ENCODE measurements at regions not wholly inside any gene's neighbourhood (a gene's known extent, or its start where the extent isn't known, plus 50 kb on each side); places are given as distances from the start of the nearest gene placed in this dataset.

DNA sequence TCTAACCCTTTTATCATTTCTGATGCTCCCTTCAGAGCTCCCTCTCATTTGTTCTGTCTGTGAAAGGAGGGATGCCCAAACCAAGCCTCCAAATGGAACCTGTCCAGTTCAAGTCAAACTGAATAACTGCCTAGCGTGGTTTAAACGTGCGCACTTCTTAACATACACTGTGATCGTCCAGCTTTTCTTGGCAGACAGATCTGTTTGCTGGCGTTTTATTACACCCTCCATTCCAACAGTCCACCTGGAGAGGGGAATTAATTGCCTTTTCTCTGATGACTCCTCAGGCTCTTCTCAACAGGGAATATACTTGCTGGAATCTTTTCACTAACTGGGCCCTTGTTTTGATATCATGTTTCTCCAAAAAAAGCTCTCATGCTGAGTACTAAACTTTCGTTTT, 379.2 kb upstream of the POU3F3 start:
- H3F3A ChIP-seq (ENCODE audit: insufficient read depth, low read length, poor library complexity, severe bottlenecking): no peaks in the 10 kb centered on the region
- H4K20me1 ChIP-seq (ENCODE audit: insufficient read depth): no peaks in the 10 kb centered on the region
- no peaks in the 10 kb centered on the region for H3K9me2 ChIP-seq (ENCODE audit: insufficient read depth, low read length)
- no peaks in the 10 kb centered on the region for H3K79me2 ChIP-seq (replicated peaks; ENCODE audit: insufficient read depth, low read length)
- H3K4me2 ChIP-seq (ENCODE audit: low read length): no peak overlapping the region
- no peaks in the 10 kb centered on the region for H3K9me3 ChIP-seq (ENCODE audit: low read length)
- no peak overlapping the region for H2AFZ ChIP-seq (ENCODE audit: low read depth, low read length)
- H3K4me3 ChIP-seq (ENCODE audit: low read length): no peak overlapping the region
- no peak overlapping the region for H3K27ac ChIP-seq (ENCODE audit: low read length)
- H3K36me3 ChIP-seq (ENCODE audit: insufficient read depth, low read length): no peaks in the 10 kb centered on the region
- H3K27me3 ChIP-seq (ENCODE audit: insufficient read depth, low read depth, low read length): no peaks in the 10 kb centered on the region
- TF ChIP-seq, protein P1, sequence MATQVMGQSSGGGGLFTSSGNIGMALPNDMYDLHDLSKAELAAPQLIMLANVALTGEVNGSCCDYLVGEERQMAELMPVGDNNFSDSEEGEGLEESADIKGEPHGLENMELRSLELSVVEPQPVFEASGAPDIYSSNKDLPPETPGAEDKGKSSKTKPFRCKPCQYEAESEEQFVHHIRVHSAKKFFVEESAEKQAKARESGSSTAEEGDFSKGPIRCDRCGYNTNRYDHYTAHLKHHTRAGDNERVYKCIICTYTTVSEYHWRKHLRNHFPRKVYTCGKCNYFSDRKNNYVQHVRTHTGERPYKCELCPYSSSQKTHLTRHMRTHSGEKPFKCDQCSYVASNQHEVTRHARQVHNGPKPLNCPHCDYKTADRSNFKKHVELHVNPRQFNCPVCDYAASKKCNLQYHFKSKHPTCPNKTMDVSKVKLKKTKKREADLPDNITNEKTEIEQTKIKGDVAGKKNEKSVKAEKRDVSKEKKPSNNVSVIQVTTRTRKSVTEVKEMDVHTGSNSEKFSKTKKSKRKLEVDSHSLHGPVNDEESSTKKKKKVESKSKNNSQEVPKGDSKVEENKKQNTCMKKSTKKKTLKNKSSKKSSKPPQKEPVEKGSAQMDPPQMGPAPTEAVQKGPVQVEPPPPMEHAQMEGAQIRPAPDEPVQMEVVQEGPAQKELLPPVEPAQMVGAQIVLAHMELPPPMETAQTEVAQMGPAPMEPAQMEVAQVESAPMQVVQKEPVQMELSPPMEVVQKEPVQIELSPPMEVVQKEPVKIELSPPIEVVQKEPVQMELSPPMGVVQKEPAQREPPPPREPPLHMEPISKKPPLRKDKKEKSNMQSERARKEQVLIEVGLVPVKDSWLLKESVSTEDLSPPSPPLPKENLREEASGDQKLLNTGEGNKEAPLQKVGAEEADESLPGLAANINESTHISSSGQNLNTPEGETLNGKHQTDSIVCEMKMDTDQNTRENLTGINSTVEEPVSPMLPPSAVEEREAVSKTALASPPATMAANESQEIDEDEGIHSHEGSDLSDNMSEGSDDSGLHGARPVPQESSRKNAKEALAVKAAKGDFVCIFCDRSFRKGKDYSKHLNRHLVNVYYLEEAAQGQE (IDR thresholded peaks at IDR 0.05; ENCODE audit: borderline replicate concordance): no peak
- TF ChIP-seq CTCF (IDR thresholded peaks at IDR 0.05; ENCODE audit: poor library complexity, severe bottlenecking): no peak
- no peak for TF ChIP-seq EP300 (conservative IDR thresholded peaks at IDR 0.05; ENCODE audit: poor library complexity, severe bottlenecking)
- no peak for TF ChIP-seq RAD21 (conservative IDR thresholded peaks at IDR 0.05)
- no peak for TF ChIP-seq EZH2 (IDR thresholded peaks at IDR 0.05; ENCODE audit: borderline replicate concordance, insufficient read depth, low read length, poor library complexity, severe bottlenecking)
- TF ChIP-seq TAF1 (IDR thresholded peaks at IDR 0.05; ENCODE audit: low read depth): no peak
- no peak for TF ChIP-seq SMC3 (conservative IDR thresholded peaks at IDR 0.05; ENCODE audit: poor library complexity)
- no peak for TF ChIP-seq MXI1 (conservative IDR thresholded peaks at IDR 0.05; ENCODE audit: poor library complexity, severe bottlenecking)
- TF ChIP-seq POLR2AphosphoS5 (IDR thresholded peaks at IDR 0.05): no peak
- no peak overlapping the region for H3K9ac ChIP-seq (ENCODE audit: low read length)

DNA sequence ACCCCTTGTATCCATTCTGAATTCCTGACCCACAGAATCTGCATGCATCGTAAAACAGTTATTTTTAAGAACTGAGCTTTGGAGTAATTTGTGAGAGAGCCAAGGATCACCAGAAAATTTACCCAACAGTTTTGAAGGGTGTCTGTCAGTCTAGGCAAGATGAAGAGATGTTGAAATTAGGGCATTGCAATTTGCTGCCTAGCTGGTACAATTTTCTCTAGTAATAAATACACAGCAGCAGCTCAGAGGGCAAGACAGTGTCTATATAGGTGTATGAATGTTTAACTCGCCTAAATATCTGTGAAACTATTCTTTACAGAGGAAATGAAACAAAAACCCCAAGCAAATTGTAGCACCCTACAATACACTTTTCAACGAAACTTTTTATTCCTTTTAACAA, 377.8 kb upstream of the POU3F3 start:
- Histone ChIP-seq H3K9me3 (ENCODE audit: low read length) (no peaks in the 10 kb centered on the region), H3F3A (ENCODE audit: insufficient read depth, low read length, poor library complexity, severe bottlenecking) (no peaks in the 10 kb centered on the region), H4K20me1 (ENCODE audit: insufficient read depth) (no peaks in the 10 kb centered on the region), H3K27ac (ENCODE audit: low read length) (no peak overlapping the region), H3K9me2 (ENCODE audit: insufficient read depth, low read length) (no peaks in the 10 kb centered on the region), H3K4me2 (ENCODE audit: low read length) (no peak overlapping the region), H3K9ac (ENCODE audit: low read length) (no peak overlapping the region), H2AFZ (ENCODE audit: low read depth, low read length) (no peak overlapping the region), H3K4me3 (ENCODE audit: low read length) (no peak overlapping the region), H3K27me3 (ENCODE audit: insufficient read depth, low read depth, low read length) (no peaks in the 10 kb centered on the region), H3K79me2 (replicated peaks; ENCODE audit: insufficient read depth, low read length) (no peaks in the 10 kb centered on the region), H3K36me3 (ENCODE audit: insufficient read depth, low read length) (no peaks in the 10 kb centered on the region)
- no peak for TF ChIP-seq CTCF (IDR thresholded peaks at IDR 0.05; ENCODE audit: poor library complexity, severe bottlenecking)
- no peak for TF ChIP-seq SMC3 (conservative IDR thresholded peaks at IDR 0.05; ENCODE audit: poor library complexity)
- no peak for TF ChIP-seq MXI1 (conservative IDR thresholded peaks at IDR 0.05; ENCODE audit: poor library complexity, severe bottlenecking)
- TF ChIP-seq POLR2AphosphoS5 (IDR thresholded peaks at IDR 0.05): no peak
- TF ChIP-seq EP300 (conservative IDR thresholded peaks at IDR 0.05; ENCODE audit: poor library complexity, severe bottlenecking): no peak
- TF ChIP-seq RAD21 (conservative IDR thresholded peaks at IDR 0.05): no peak
- TF ChIP-seq, protein P1 (IDR thresholded peaks at IDR 0.05; ENCODE audit: borderline replicate concordance): no peak
- TF ChIP-seq EZH2 (IDR thresholded peaks at IDR 0.05; ENCODE audit: borderline replicate concordance, insufficient read depth, low read length, poor library complexity, severe bottlenecking): no peak
- no peak for TF ChIP-seq TAF1 (IDR thresholded peaks at IDR 0.05; ENCODE audit: low read depth)
